Omental fat pad (tissue), 3 donors: ENCODE measurements at regions not wholly inside any gene's neighbourhood (a gene's known extent, or its start where the extent isn't known, plus 50 kb on each side); places are given as distances from the start of the nearest gene placed in this dataset.

Experiments used
- ATAC-seq: fragments of 150-250 bp; one replicate; pipeline ENCODE4 v1.9.1; 2016; ENCODE audit warnings: mild to moderate bottlenecking, moderate library complexity; ENCODE audit not compliant: low FRiP score
- DNase-seq: peaks from one replicate; pipeline ENCODE4 v3.0.0-alpha.2; 2019; ENCODE audit warnings: low spot score
- TF ChIP-seq, protein P1 (sequence below), 3 donors: fragments of 450-650 bp; IDR thresholded peaks; one replicate each; pipeline ENCODE4 v1.5.1; 2016 to 2017; ENCODE audit warnings: antibody characterized with exemption in 3 of 3, mild to moderate bottlenecking in 3 of 3, moderate library complexity in 2 of 3

- TF ChIP-seq, protein P1, sequence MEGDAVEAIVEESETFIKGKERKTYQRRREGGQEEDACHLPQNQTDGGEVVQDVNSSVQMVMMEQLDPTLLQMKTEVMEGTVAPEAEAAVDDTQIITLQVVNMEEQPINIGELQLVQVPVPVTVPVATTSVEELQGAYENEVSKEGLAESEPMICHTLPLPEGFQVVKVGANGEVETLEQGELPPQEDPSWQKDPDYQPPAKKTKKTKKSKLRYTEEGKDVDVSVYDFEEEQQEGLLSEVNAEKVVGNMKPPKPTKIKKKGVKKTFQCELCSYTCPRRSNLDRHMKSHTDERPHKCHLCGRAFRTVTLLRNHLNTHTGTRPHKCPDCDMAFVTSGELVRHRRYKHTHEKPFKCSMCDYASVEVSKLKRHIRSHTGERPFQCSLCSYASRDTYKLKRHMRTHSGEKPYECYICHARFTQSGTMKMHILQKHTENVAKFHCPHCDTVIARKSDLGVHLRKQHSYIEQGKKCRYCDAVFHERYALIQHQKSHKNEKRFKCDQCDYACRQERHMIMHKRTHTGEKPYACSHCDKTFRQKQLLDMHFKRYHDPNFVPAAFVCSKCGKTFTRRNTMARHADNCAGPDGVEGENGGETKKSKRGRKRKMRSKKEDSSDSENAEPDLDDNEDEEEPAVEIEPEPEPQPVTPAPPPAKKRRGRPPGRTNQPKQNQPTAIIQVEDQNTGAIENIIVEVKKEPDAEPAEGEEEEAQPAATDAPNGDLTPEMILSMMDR (IDR thresholded peaks at IDR 0.05) = no peak
- ATAC-seq = no peak
- no peak for DNase-seq
Measured at GRCh38 chr5:90287036-90287435, 122.5 kb downstream of the CETN3 start.

DNA sequence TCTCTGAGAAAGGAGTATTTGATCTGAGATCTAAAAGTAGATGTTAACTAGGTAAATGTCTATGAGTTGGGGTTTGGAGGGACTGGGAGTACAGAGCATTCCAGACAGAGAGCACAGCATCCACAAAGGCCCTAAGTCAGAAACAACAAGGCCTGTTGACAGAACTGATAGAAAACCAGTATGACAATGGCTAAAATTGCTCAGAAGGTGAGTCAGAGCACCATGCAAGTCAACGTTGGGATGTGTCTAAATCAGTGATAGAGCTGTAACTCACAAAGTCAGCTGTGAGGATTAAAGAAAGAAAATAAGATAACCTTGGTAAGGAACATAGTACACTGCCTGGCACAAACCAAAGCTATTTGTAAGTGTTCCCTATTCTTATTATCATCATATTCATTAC lies 124.0 kb downstream of the CETN3 start:
- TF ChIP-seq, protein P1 (IDR thresholded peaks at IDR 0.05) = no peak

GRCh38 chr5:90284375-90284774 lies 125.2 kb downstream of the CETN3 start:
- TF ChIP-seq, protein P1 (IDR thresholded peaks at IDR 0.05) = no peak
- DNase-seq = no peak
- ATAC-seq = no peak

More for the DNA sequence above, 124.0 kb downstream of the CETN3 start:
- DNase-seq = no peak
- ATAC-seq = no peak

DNA sequence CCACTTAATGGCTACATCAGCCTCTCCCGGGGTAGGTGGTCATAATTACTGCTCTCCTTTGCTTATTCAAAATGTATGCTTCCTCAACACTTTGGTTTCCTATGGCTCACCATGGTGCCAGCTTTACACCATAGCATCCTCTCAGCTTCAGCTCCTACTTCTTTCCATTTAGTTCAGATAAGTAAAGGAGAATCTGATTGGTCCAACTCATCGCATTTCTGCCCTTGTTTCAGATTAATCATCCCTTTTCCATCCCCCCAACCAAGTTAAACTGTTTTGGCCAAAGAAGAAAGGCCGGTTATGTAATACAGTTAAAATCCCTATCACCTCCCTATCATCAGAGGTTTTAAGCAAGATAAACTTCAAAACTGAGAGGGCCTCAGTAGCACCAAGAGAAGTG lies 130.5 kb downstream of the CETN3 start:
- TF ChIP-seq, protein P1 (IDR thresholded peaks at IDR 0.05) = no peak
- DNase-seq (no peak), ATAC-seq (no peak)

DNA sequence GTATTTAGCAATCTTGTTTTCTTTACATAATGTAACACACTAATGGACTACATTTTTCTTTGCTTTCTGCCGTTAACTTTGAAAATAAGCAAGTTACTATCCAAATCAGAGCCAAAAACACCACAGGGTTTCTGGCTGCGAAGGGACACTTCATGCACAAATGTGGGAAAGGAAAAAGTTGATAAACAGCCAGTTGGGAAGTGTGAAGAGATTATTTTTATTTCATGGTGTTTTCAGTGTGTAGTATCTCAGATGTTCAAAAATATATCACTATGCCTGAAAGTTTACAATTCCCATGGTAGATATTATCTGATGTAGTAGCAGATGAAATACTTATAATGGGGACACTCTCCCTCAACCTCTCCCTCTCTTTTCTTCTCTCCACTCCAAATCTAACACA lies 135.3 kb downstream of the CETN3 start:
- DNase-seq (no peak), ATAC-seq (no peak)
- TF ChIP-seq, protein P1 (IDR thresholded peaks at IDR 0.05) = no peak

DNA sequence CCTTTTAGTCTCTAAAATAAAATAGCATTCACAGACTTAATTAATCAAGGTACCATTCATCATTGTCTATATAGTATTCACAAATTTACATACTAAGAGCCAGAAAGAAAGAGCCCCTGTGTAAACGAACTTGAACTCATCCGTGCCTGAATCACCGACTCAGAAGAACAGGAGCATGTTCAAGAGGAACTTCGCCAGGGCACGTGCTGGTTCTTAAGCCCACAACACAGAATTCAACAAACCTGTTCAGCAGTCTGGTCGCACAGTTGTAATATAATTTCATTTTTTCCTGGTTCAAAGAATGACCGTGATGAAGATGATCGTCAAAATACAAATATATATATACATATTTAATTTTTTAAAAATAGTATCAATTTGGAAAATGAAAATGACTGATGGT lies 141.9 kb downstream of the CETN3 start:
- DNase-seq (no peak), ATAC-seq (no peak)
- TF ChIP-seq, protein P1 (IDR thresholded peaks at IDR 0.05) = no peak

DNA sequence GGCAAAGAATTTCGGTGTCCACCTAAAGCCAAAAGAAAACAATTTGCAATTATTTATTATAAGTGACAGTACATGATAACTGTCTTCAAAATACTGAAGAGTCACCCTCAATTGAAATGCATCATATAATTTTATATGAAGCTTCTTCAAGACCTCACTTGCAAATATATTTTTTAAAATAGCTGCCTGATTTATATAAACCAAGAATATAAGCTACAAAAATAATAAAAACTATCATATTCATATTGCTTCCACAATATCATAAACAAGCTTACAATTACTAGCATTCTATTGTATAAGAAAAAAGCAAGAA lies 144.1 kb downstream of the CETN3 start:
- ATAC-seq (no peak), DNase-seq (no peak)
- TF ChIP-seq, protein P1 (IDR thresholded peaks at IDR 0.05) = no peak
